Stimulated activated CD4-positive, alpha-beta T cell treated with anti-CD3 and anti-CD28 coated beads, TNF-alpha, amount 100 ng/mL, for 48 hours (primary cell): ENCODE measurements at regions not wholly inside any gene's neighbourhood (a gene's known extent, or its start where the extent isn't known, plus 50 kb on each side); places are given as distances from the start of the nearest gene placed in this dataset.
A peak's percentile ranks its signal among the peaks of the same experiment; 100 is the strongest.
"Not testable (repeated sequence)": the region's sequence is repeated elsewhere in the genome, so short reads cannot be mapped to it uniquely, and the experiment has no call there.

Source experiments
- DNase-seq, 3 donors: peaks; one replicate each; pipeline ENCODE4 v3.0.0-alpha.2; 2020; ENCODE audit warnings: low read depth in 3 of 3

GRCh38 chr7:23938215-23938614 is 228.2 kb downstream of the STK31 start:
- DNase-seq, result no peak

- DNase-seq, result no peak
Measured at GRCh38 chr7:23938937-23939552, 229.0 kb downstream of the STK31 start.

- not testable (repeated sequence) for DNase-seq
Measured at GRCh38 chr7:23939747-23940146, 229.7 kb downstream of the STK31 start.

GRCh38 chr7:23941551-23941950 is 231.5 kb downstream of the STK31 start:
- no peak for DNase-seq

- no peak for DNase-seq
Measured at GRCh38 chr7:23942032-23942431, 232.0 kb downstream of the STK31 start.

- no peak for DNase-seq
Measured at GRCh38 chr7:23944131-23944530, 234.1 kb downstream of the STK31 start.

GRCh38 chr7:23945472-23945871 is 235.5 kb downstream of the STK31 start:
- no peak for DNase-seq

GRCh38 chr7:23955145-23955544 is 245.1 kb downstream of the STK31 start:
- DNase-seq, result no peak

- DNase-seq, result no peak
Measured at GRCh38 chr7:23955600-23956149, 245.7 kb downstream of the STK31 start.

GRCh38 chr7:23956772-23957576 is 247.0 kb downstream of the STK31 start:
- DNase-seq, result no peak

- no peak for DNase-seq
Measured at GRCh38 chr7:23959821-23960220, 249.8 kb downstream of the STK31 start.

- no peak for DNase-seq
Measured at GRCh38 chr7:23960361-23960760, 250.3 kb downstream of the STK31 start.

GRCh38 chr7:23963461-23964165 is 253.6 kb downstream of the STK31 start:
- DNase-seq, result no peak

GRCh38 chr7:23964715-23965114 is 254.7 kb downstream of the STK31 start:
- no peak for DNase-seq

- DNase-seq, result no peak
Measured at GRCh38 chr7:23965296-23965695, 255.3 kb downstream of the STK31 start.

GRCh38 chr7:23966941-23967340 is 256.9 kb downstream of the STK31 start:
- DNase-seq, result no peak

GRCh38 chr7:23967949-23968599 is 258.1 kb downstream of the STK31 start:
- peak in 1 of 3 donors; percentile 14 for DNase-seq

- no peak for DNase-seq
Measured at GRCh38 chr7:23968791-23969190, 258.8 kb downstream of the STK31 start.

GRCh38 chr7:23969443-23969842 is 259.4 kb downstream of the STK31 start:
- no peak for DNase-seq

GRCh38 chr7:23970193-23970592 is 260.2 kb downstream of the STK31 start:
- no peak for DNase-seq

- DNase-seq, result no peak
Measured at GRCh38 chr7:23971031-23971430, 261.0 kb downstream of the STK31 start.

GRCh38 chr7:23972057-23972456 is 262.0 kb downstream of the STK31 start:
- no peak for DNase-seq
